ENCODE measurements at regions not wholly inside any gene's neighbourhood (a gene's known extent, or its start where the extent isn't known, plus 50 kb on each side); places are given as distances from the start of the nearest gene placed in this dataset.

DNA sequence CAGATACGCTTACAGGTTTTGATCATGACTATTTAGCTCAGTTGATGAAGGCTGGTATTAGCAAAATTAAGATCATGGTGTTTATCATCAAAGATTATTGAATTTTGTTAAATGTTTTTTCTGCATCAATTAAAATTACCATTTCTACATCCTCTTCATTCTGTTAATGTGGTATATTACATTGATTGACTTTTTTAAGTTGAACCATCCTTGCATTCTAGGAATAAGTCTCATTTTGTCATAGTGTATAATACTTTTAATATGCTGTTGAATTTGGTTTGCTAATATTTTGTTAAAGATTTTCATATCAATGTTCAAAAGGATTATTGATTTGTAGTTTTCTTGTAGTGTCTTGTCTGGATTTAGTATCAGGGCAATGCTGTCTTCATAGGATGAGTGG lies 142.4 kb downstream of the LYPLAL1 start:
- no peak for DNase-seq (ENCODE audit: low spot score)

- no peak for DNase-seq (ENCODE audit: low spot score)
These were observed 140.3 kb downstream of the LYPLAL1 start for GRCh38 chr1:219313961-219314360.

GRCh38 chr1:219312967-219313366 lies 139.3 kb downstream of the LYPLAL1 start:
- no peak for DNase-seq (ENCODE audit: low spot score)

- DNase-seq (ENCODE audit: low spot score), result no peak
These were observed 136.6 kb downstream of the LYPLAL1 start for GRCh38 chr1:219310181-219310728.

GRCh38 chr1:219308367-219308766 lies 134.7 kb downstream of the LYPLAL1 start:
- no peak for DNase-seq (ENCODE audit: low spot score)

DNA sequence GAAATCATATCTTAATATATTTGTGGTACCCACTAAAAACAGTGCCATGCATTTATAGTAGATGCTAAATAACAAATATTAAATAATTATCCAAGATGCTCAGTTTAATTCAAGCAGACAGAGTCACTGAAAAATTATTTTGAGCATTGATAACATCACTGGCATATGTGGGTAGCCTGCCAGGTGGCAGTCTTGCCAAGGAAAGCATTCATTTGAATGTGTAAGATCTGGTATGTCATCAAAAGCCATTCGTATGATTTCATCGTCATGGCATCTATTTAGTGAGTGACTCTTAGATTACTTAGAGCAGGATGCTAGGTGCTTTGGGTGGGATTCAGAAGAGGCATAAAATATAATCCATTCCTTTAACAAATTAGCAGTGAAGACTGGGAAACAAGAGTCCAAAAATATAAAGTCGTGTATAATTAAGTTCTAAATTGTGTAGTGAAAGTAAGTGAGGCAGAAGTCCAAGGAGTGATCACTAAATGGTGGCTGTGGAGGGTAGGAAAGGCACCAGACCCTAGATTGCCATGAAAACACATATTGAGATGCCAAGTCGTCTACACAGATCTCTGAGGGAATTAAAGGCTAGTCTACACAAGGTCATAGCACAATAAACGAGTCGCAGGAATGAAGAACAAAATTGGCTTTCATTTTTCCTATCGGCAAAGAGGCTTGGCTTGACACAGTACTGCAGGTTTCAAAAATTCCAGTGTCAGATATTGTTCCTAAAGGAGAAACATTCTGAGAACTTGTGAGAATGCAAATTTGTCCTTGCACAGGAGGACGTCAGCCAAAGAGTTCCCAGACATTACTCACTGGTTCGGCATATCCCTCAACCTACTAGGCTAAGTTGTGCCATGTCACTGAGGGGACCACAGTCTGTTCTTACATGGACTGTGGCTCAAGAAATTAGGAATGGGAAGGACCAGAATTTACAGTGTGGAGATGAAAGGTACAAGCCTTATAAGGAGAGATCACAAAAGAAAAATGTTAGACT lies 130.8 kb downstream of the LYPLAL1 start:
- no peak for DNase-seq (ENCODE audit: low spot score)

DNA sequence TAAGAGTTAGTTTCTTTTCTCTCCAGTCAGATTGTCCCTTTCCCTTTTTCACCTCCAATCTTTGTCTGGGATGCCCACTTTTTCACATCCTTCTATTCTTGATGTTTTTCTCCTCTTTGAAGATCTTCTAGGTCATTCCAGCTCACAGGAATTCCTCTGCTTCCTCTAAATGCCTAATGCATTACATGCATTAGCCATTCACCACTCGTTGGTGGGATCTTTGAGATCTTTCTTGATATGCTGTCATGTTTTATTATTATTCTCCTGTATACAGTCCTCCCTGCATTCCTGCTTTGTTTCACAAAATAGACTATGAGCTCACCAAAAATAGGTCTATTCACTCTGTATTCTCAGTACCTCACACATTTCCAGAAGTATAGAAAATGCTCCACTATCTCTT lies 129.0 kb downstream of the LYPLAL1 start:
- DNase-seq (ENCODE audit: low spot score), result no peak

- no peak for DNase-seq (ENCODE audit: low spot score)
These were observed 125.7 kb downstream of the LYPLAL1 start for GRCh38 chr1:219299420-219299819.

DNA sequence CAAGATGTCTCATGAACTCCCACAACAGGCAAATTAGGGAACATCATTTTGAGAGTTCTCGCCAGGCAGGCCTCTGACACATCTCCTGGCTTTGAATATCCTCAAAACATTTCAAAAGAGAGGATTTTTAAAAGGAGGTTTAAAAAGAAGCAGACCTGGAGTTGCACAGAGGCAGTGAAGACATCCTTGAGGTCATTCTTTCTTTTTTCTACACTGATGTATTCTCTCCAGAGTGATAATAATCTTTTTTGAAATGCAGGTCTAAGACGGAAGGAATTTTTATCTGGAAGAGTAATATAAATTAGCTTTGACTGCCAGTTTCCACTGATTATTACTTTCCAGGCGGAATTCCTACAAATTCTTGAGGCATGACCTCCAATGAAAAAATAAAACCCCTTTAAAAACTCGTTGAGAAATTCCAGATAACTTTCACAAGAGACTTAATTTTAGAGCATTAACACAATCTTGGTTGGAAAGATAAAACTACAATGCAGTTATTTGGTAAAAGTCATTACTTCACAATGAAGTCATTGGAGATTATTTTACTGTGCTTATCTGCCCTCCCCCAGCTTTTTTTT lies 125.0 kb downstream of the LYPLAL1 start:
- DNase-seq (ENCODE audit: low spot score), result no peak

- DNase-seq (ENCODE audit: low spot score), result no peak
These were observed 123.0 kb downstream of the LYPLAL1 start for GRCh38 chr1:219296430-219297355.

GRCh38 chr1:219294251-219294650 lies 120.6 kb downstream of the LYPLAL1 start:
- DNase-seq (ENCODE audit: low spot score), result no peak

DNA sequence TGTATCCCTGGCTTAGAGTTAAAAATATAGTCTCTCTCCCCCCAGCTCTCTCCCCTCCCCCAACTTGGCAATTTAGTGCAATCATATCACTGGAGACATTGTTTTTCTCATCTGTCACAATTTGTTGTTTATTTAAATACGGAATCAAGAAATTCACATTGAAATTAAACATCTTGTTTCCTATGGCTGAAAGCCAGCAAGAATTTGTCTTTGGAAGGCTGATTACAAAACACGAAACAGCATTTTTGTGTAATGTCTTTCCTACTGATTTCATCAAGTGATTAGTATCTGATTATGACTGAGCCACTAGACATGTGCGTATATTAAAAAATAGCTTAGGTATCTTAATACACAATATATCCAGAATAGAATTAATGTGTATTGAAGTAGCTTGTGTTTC lies 119.7 kb downstream of the LYPLAL1 start:
- DNase-seq (ENCODE audit: low spot score), result no peak

GRCh38 chr1:219292999-219293398 lies 119.3 kb downstream of the LYPLAL1 start:
- DNase-seq (ENCODE audit: low spot score), result no peak

- DNase-seq (ENCODE audit: low spot score), result no peak
These were observed 118.7 kb downstream of the LYPLAL1 start for GRCh38 chr1:219292341-219292740.

GRCh38 chr1:219289171-219289570 lies 115.5 kb downstream of the LYPLAL1 start:
- DNase-seq (ENCODE audit: low spot score), result no peak

GRCh38 chr1:219283541-219283940 lies 109.9 kb downstream of the LYPLAL1 start:
- DNase-seq (ENCODE audit: low spot score), result no peak

GRCh38 chr1:219281831-219282230 lies 108.2 kb downstream of the LYPLAL1 start:
- no peak for DNase-seq (ENCODE audit: low spot score)

- DNase-seq (ENCODE audit: low spot score), result no peak
These were observed 105.5 kb downstream of the LYPLAL1 start for GRCh38 chr1:219279017-219279770.

DNA sequence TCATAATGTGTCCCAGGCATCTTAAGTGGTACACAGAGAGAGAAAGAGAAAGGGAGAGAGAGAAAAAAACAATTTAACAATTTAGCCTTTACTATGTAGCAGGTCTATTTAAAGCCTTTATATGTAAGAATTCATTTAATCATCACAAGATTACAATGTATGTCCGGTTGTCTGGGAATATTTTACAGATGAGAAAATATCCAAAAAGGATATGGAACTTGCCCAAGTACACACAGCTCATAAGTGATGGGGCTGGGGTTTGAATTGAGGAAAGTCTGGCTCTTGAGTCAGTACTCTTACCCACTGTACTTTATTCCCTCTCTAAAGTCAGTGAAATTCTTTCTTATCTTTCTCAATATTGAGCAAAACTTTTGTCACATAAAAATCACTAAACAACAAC lies 104.6 kb downstream of the LYPLAL1 start:
- no peak for DNase-seq (ENCODE audit: low spot score)

GRCh38 chr1:219277304-219278105 lies 103.8 kb downstream of the LYPLAL1 start:
- DNase-seq (ENCODE audit: low spot score), result no peak
